BJ (cell line): ENCODE measurements at regions not wholly inside any gene's neighbourhood (a gene's known extent, or its start where the extent isn't known, plus 50 kb on each side); places are given as distances from the start of the nearest gene placed in this dataset.

Source experiments
- CTCF ChIA-PET: fragments of 350-600 bp; formaldehyde crosslinking; extraction: SDS; loops from one replicate; lab custom pipeline; 2021; ENCODE audit warnings: antibody characterized with exemption, inconsistent platforms; lab: Yijun Ruan, JAX
- POLR2A ChIA-PET: fragments of 300-600 bp; sonication (Branson Sonifier 250); formaldehyde crosslinking; extraction: SDS; loops from one replicate; lab custom pipeline; 2021; ENCODE audit warnings: antibody characterized with exemption; lab: Charles Lee
- DNase-seq: peaks from one replicate; pipeline ENCODE4 v3.0.0-alpha.2; 2011; ENCODE audit warnings: low read depth
- H3K27me3 ChIP-seq: 2 replicates; pipeline ENCODE4 v1.6.0; 2011; ENCODE audit warnings: low read length; ENCODE audit not compliant: control insufficient read depth, insufficient read depth
- H3K36me3 ChIP-seq: 2 replicates; pipeline ENCODE4 v1.5.1; 2011; ENCODE audit warnings: low read length; ENCODE audit not compliant: control insufficient read depth, insufficient read depth
- H3K4me3 ChIP-seq: 2 replicates; pipeline ENCODE4 v1.5.1; 2011; ENCODE audit warnings: low read depth, mild to moderate bottlenecking, control low read depth, low read length
- CTCF ChIP-seq: IDR thresholded peaks from 2 replicates; pipeline ENCODE4 v1.5.1; 2011; ENCODE audit warnings: low read depth, mild to moderate bottlenecking, control low read depth, inconsistent platforms, low read length, moderate library complexity; ENCODE audit not compliant: insufficient read depth

- DNase-seq: no peak
- CTCF ChIA-PET: no interaction called here
- POLR2A ChIA-PET: no interaction called here
- H3K36me3 ChIP-seq: no peaks in the 10 kb centered on the region
- H3K27me3 ChIP-seq: no peaks in the 10 kb centered on the region
- no peak overlapping the region for H3K4me3 ChIP-seq
- TF ChIP-seq CTCF: no peak
These were observed 272.5 kb upstream of the RUNX1 start for GRCh38 chr21:35321322-35322200.

DNA sequence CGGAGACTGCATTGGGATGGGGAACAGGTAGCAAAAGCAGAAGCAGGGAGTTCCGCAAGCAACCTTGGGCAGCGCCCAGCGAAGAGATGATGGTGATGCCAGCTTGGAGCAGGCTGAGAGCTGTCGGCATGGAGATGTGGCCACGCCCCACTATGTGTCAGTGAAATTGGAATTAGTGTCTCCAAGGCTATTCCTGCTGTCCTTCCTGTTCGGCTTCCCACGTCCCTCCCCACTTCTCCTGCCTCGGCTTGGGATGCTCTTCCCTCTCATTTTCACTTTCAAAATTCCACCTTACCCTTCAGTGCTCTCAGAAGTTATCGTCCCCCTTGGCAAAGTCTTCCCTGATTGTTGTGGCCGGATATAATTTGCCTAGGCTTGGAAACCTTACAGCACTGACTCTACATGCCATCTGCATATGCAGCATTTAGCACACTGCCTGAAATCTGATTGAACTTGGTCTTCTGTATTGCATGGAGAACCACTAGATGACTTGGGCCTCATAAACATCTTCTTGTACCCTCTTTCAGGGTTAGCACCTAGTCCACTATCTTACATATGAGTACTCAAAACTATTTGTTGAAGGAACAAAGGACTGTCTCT is 270.7 kb upstream of the RUNX1 start:
- Histone ChIP-seq H3K27me3 (no peaks in the 10 kb centered on the region), H3K36me3 (no peaks in the 10 kb centered on the region), H3K4me3 (no peak overlapping the region)
- CTCF ChIA-PET: no interaction called here
- no peak for DNase-seq
- POLR2A ChIA-PET: no interaction called here
- no peak for TF ChIP-seq CTCF

DNA sequence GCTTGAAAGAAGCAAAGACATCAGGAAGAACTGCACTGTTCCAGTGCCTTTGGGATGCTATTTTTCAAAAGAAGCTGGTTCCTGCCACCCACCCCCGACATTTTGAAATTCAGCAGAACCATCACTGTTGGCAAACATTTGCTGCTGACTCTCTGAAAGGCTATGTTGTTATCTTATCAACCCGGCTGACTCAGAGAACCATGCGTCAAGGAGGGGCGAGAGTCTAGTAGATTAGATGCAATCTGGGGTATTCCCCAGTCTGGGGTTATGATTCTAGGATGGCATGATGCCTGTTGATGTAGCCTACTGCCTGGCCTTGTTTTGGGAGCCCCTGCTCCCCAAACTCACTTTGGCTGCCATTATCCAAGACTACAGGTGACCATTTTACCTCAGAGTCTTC is 267.8 kb upstream of the RUNX1 start:
- ChIA-PET POLR2A (no interaction called here), CTCF (interaction anchor here (0.6 to 1.1 kb wide), 3 partner anchors 12 to 144 kb away, joined by 3 to 6 read pairs (median 3); no protein-coding TSS in a partner anchor)

DNA sequence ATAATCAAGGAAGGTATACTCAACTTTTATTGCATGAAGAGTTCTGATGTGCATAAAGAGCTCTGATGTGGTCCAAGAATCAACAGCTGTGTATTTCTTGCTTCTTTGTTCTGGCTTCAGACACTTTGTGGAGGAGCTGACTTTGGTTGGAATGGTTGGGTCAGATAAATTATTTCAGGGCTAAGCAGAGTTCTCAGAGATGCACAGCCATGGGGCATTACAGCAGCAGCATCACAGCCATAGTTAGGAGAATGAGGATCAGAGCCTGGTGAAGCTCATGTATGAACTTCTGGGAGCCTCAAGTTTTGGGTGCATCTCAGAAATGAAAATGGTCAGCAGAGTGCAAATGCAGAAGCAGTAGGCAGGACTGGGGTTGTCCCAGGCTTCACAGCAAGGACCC is 267.4 kb upstream of the RUNX1 start:
- no peak for TF ChIP-seq CTCF
- Histone ChIP-seq H3K27me3 (no peaks in the 10 kb centered on the region), H3K36me3 (no peaks in the 10 kb centered on the region), H3K4me3 (no peak overlapping the region)
- ChIA-PET CTCF (interaction anchor here (0.6 to 1.1 kb wide), 5 partner anchors 8 to 248 kb away, joined by 3 to 6 read pairs (median 3); no protein-coding TSS in a partner anchor), POLR2A (no interaction called here)
- DNase-seq: no peak

More for the DNA sequence above, 267.8 kb upstream of the RUNX1 start:
- H3K27me3 ChIP-seq: no peaks in the 10 kb centered on the region
- TF ChIP-seq CTCF: no peak
- H3K36me3 ChIP-seq: no peaks in the 10 kb centered on the region
- DNase-seq: no peak
- no peak overlapping the region for H3K4me3 ChIP-seq

GRCh38 chr21:35314857-35315582 is 265.9 kb upstream of the RUNX1 start:
- ChIA-PET POLR2A (no interaction called here), CTCF (interaction anchor here (0.9 to 1.0 kb wide), 3 partner anchors 10 to 19 kb away, joined by 3 read pairs; no protein-coding TSS in a partner anchor)
- Histone ChIP-seq H3K27me3 (no peaks in the 10 kb centered on the region), H3K4me3 (no peak overlapping the region), H3K36me3 (no peaks in the 10 kb centered on the region)
- no peak for DNase-seq
- TF ChIP-seq CTCF: no peak
